ENCODE measurements at regions not wholly inside any gene's neighbourhood (a gene's known extent, or its start where the extent isn't known, plus 50 kb on each side); places are given as distances from the start of the nearest gene placed in this dataset.
"Not testable (repeated sequence)": the region's sequence is repeated elsewhere in the genome, so short reads cannot be mapped to it uniquely, and the experiment has no call there.

GRCh38 chr1:29607236-29607635 is 370.9 kb downstream of the PTPRU start:
- intact Hi-C loops (cut with DNase I; ENCODE audit: low total_unique reads), result no loop called here
- no peak for TF ChIP-seq POLR2AphosphoS5 (IDR thresholded peaks at IDR 0.05)
- no peak for TF ChIP-seq CTCF (IDR thresholded peaks at IDR 0.05)
- no peak for TF ChIP-seq POLR2A (IDR thresholded peaks at IDR 0.05)
- no peaks in the 10 kb centered on the region for H3K36me3 ChIP-seq
- no peak overlapping the region for H3K4me3 ChIP-seq
- H3K27me3 ChIP-seq, result no peaks in the 10 kb centered on the region
- peaks cover 0 to 5% of the 10 kb centered on the region in 2 donors for H3K9me3 ChIP-seq
- no peak overlapping the region for H3K27ac ChIP-seq
- DNase-seq (ENCODE audit: low spot score in 2 of 2), result no peak
- no peaks in the 10 kb centered on the region for H3K4me1 ChIP-seq

- H3K27me3 ChIP-seq; DNase-seq (ENCODE audit: low spot score in 2 of 2); H3K4me3 ChIP-seq; H3K4me1 ChIP-seq; H3K9me3 ChIP-seq; H3K36me3 ChIP-seq; H3K27ac ChIP-seq; intact Hi-C loops (cut with DNase I; ENCODE audit: low total_unique reads): not testable (repeated sequence)
These were observed 368.5 kb downstream of the PTPRU start for GRCh38 chr1:29604796-29605195.

GRCh38 chr1:29603622-29604021 is 367.3 kb downstream of the PTPRU start:
- Histone ChIP-seq H3K27ac (no peak overlapping the region), H3K36me3 (no peaks in the 10 kb centered on the region), H3K27me3 (no peaks in the 10 kb centered on the region), H3K4me1 (no peaks in the 10 kb centered on the region), H3K4me3 (no peak overlapping the region), H3K9me3 (peaks cover 0 to 5% of the 10 kb centered on the region in 2 donors)
- TF ChIP-seq CTCF (IDR thresholded peaks at IDR 0.05) (no peak), POLR2A (IDR thresholded peaks at IDR 0.05) (no peak), POLR2AphosphoS5 (IDR thresholded peaks at IDR 0.05) (no peak)
- intact Hi-C loops (cut with DNase I; ENCODE audit: low total_unique reads), result no loop called here
- DNase-seq (ENCODE audit: low spot score in 2 of 2), result no peak

GRCh38 chr1:29602203-29602602 is 365.9 kb downstream of the PTPRU start:
- H3K27ac ChIP-seq, result no peak overlapping the region
- no peak for DNase-seq (ENCODE audit: low spot score in 2 of 2)
- TF ChIP-seq POLR2A (IDR thresholded peaks at IDR 0.05), result no peak
- no peak for TF ChIP-seq POLR2AphosphoS5 (IDR thresholded peaks at IDR 0.05)
- no peak for TF ChIP-seq CTCF (IDR thresholded peaks at IDR 0.05)
- no peaks in the 10 kb centered on the region for H3K27me3 ChIP-seq
- intact Hi-C loops (cut with DNase I; ENCODE audit: low total_unique reads), result no loop called here
- no peaks in the 10 kb centered on the region for H3K4me1 ChIP-seq
- peaks cover 0 to under 1% of the 10 kb centered on the region in 2 donors for H3K9me3 ChIP-seq
- no peak overlapping the region for H3K4me3 ChIP-seq
- H3K36me3 ChIP-seq, result no peaks in the 10 kb centered on the region

GRCh38 chr1:29601021-29601420 is 364.7 kb downstream of the PTPRU start:
- no peak for DNase-seq (ENCODE audit: low spot score in 2 of 2)
- no peak for TF ChIP-seq CTCF (IDR thresholded peaks at IDR 0.05)
- TF ChIP-seq POLR2A (IDR thresholded peaks at IDR 0.05), result no peak
- TF ChIP-seq POLR2AphosphoS5 (IDR thresholded peaks at IDR 0.05), result no peak
- Histone ChIP-seq H3K9me3 (no peaks in the 10 kb centered on the region), H3K27me3 (no peaks in the 10 kb centered on the region), H3K4me1 (no peaks in the 10 kb centered on the region), H3K27ac (no peak overlapping the region), H3K4me3 (no peak overlapping the region), H3K36me3 (no peaks in the 10 kb centered on the region)
- intact Hi-C loops (cut with DNase I; ENCODE audit: low total_unique reads), result no loop called here

GRCh38 chr1:29599826-29600225 is 363.5 kb downstream of the PTPRU start:
- H3K9me3 ChIP-seq, result no peaks in the 10 kb centered on the region
- H3K4me3 ChIP-seq, result no peak overlapping the region
- intact Hi-C loops (cut with DNase I; ENCODE audit: low total_unique reads), result no loop called here
- no peak for DNase-seq (ENCODE audit: low spot score in 2 of 2)
- no peaks in the 10 kb centered on the region for H3K4me1 ChIP-seq
- no peak overlapping the region for H3K27ac ChIP-seq
- no peaks in the 10 kb centered on the region for H3K27me3 ChIP-seq
- H3K36me3 ChIP-seq, result no peaks in the 10 kb centered on the region
- no peak for TF ChIP-seq CTCF (IDR thresholded peaks at IDR 0.05)
- no peak for TF ChIP-seq POLR2A (IDR thresholded peaks at IDR 0.05)
- no peak for TF ChIP-seq POLR2AphosphoS5 (IDR thresholded peaks at IDR 0.05)
